NOMO-1 treated with DMSO at 0.1 percent for 48 hours (cell line): ENCODE measurements at regions not wholly inside any gene's neighbourhood (a gene's known extent, or its start where the extent isn't known, plus 50 kb on each side); places are given as distances from the start of the nearest gene placed in this dataset.

ENCODE experiments used
- DNase-seq: peaks from one replicate; lab custom pipeline; 2025; ENCODE audit not compliant: unreplicated experiment; lab: John Stamatoyannopoulos, UW

DNA sequence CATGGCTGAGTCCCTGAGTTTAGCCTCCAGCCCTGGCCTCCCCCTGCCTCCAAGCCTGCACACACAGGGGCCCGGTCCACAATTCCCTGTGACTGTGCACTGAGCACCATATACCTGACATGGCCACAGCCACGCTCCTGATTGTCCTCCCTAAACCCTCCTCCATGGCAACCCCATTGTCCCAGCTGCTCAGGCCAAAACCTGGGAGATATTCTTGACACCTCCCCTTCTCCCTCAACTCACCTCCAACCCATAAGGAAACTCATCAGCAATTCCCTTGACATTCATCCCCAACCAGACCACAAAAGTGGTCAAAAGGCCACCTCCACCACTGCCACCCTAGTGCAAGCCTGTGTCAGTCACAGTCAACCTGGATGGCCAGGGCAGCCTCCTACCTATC lies 107.5 kb upstream of the MVB12B start:
- DNase-seq, result no peak

DNA sequence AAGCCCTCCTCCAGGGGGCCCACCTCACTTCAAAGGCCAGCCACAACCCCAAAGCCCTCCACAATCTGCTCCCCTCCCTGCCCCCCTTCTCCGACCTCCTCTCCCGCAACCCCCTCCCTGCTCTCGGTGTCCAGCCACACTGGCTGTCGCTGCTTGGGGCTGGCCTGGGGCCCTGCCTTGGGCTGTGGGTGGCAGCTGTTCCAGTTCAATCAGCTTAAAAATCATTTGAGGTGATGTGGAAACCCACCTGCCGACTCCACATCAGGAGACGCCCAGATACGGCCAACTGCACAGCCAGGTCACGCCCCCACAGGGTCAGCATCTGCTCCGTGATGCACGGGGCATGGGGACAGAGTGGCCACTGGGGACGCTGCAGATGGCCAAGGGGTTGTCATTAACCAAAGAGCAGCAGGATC lies 107.0 kb upstream of the MVB12B start:
- DNase-seq, result no peak

GRCh38 chr9:126221480-126221879 lies 105.1 kb upstream of the MVB12B start:
- no peak for DNase-seq

DNA sequence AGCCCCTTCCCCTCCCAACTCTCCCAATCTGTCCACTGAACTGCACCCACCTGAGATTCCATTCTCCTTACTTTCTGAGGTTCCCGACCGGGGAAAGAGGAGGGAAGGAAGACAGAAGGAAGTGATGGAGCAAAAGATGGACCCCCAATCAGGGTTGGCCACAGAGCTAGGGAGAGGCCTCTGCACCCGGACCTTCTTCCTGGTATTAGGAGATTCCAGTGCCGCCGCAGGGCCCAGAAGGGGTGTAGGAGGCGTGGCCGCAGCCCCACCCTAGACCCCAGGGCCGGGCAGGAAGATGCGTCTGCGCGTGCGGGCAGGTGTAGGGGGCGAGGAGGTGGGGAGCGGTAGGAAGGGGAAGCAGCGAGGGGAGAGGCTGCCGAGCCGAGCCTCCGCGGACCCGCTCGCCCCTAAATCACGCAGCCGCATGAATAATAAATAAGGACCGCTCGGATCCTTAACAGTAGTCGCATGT lies 104.2 kb upstream of the MVB12B start:
- DNase-seq, result no peak

- no peak for DNase-seq
Observed at GRCh38 chr9:126222835-126223431, 103.7 kb upstream of the MVB12B start.

GRCh38 chr9:126223798-126224531 lies 102.7 kb upstream of the MVB12B start:
- no peak for DNase-seq

DNA sequence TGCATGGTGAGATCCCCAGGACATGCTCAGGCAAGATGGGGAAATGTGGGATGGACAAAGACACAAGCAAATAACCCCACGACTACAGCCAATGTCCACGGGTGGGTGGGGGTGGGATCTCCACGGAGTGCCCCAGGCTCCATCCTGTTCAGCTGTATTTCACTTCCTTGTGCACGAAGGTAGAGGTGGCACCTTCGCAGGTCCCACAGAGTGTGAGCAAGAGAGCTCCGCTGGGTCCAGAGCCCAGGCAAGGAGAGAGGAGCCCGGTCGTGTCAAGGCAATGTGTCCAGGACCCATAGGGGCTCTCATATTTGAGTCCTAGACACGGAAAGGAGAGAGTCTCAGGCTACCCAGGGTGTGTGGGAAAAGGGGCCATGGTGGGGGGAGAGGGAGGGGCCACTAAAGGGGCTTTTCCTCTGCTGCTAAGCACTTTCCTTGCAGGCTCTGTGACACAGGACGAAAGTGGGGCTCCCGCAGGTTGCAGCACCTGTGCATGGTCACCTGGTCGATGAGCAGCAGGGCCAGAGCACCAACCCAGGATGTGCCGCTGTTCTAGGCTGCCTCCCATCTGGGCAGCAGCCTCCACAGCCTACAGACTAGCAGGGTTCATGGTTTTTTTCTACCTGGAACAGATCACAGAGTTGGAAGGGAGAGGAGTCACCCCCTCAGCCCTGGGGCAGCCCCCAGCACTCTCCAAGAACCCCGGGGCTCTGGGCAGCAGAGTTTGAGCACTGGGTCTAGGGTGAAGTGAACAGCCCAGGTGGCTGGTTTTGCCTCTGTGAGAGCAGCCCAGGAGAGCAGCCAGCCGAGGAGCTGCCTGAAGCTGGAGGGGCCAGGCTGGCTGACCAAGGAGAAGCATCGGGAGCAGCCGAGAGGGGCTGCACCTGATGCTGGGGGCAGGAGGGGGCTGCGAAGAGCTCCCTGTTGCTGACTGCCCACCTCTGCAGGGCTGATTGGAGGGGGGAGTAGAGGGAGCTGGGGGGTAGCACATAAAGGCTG lies 100.7 kb upstream of the MVB12B start:
- no peak for DNase-seq

DNA sequence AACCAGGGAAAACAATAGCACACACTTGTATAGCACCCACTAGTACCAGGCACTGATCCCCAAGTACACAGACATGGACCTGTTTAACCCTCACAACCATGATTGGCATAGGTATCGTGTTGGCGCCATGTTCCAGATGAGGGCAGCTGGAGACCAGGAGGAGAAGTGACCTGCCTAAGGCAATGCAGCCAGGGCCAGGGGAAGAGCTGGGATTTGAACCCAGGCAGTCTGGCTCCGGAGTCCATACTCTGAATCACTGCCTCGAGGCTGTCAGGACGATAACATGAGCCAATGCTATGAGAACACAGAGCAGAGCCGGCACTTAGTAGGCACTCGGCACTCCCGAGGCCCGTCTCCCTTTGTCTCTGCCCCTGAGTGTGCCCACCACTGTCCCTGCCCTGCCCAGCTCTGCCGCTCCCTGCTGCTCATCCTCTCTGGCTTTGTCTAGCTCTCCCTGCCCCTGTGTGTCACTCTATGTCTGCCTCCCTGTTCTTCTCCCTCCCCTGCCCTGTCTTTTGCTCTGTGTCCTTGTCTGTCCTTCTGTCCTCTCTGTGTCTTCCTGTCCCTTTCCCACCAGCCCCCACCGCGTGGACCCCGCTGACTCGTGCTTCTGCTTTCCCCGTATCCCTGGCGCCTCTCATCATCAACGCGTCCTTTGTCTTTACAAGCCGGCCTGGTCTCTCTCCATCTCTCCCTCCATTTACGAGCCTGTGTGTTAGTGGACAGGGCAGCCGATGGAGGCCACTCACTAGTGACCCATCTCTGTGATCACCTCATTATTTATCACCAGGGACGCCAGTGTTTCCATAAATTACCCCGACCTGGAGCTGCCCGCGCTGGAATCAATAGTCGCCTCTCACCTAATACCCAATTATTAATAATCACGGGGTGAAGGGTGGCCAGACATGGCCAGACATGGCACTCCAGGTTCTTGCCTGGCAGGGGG lies 99.4 kb upstream of the MVB12B start:
- DNase-seq, result no peak

- no peak for DNase-seq
Observed at GRCh38 chr9:126228111-126228780, 98.4 kb upstream of the MVB12B start.

DNA sequence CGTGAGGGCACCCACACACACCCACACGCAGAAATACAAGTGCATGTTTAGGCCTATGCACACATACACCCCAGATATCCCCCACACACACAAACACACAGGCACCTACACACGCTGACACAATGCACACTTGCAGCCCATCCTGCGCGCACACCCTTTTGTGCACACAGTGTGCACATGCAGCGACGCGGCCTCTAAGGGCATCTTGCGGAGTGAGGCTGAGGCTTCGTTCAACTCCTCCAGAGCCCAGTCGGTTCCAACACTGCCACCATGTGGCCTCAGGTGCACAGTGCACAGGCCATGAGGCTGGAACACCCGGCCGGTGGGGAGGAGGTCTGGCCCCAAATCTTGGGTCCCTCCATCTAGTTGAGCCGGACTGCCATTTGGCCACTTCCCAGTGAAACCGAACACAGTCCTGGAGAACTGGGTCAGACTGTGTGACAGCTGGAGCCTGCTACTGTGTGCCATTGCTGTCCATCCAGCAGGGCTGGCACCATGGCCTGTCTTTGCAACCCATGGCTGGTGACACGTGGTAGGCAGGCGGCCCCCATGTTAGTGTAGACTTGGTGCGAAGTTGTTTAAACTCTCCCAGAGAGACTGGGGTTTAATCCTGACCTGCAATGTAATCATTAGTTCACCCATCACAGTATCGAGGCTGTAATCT lies 97.7 kb upstream of the MVB12B start:
- peak; percentile 48 for DNase-seq

GRCh38 chr9:126229501-126229900 lies 97.1 kb upstream of the MVB12B start:
- DNase-seq, result no peak

DNA sequence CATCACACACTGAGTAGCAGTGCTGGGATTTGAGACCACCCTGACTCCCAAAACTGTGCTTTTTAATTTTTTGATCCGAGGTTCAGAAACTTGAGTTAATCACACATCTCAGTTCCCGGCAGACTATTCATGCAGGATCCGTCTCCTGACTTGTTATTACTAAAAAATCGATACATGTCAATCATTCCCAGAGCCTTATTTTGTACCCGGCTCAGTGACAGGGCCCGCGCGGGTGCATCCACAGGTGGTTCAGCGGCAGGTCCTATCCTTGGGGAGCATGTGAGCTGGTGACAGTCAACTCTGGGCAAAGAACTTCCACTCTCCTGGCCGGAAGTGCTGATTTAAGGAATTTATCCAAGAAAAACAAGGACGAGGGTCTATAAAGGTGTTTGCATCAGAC lies 95.9 kb upstream of the MVB12B start:
- no peak for DNase-seq

- DNase-seq, result no peak
Observed at GRCh38 chr9:126232461-126232860, 94.2 kb upstream of the MVB12B start.

GRCh38 chr9:126233175-126233574 lies 93.5 kb upstream of the MVB12B start:
- no peak for DNase-seq

GRCh38 chr9:126233913-126234525 lies 92.6 kb upstream of the MVB12B start:
- no peak for DNase-seq

GRCh38 chr9:126234681-126235335 lies 91.8 kb upstream of the MVB12B start:
- DNase-seq, result no peak

- no peak for DNase-seq
Observed at GRCh38 chr9:126235336-126236243, 91.0 kb upstream of the MVB12B start.
